ENCODE measurements at regions not wholly inside any gene's neighbourhood (a gene's known extent, or its start where the extent isn't known, plus 50 kb on each side); places are given as distances from the start of the nearest gene placed in this dataset.

DNA sequence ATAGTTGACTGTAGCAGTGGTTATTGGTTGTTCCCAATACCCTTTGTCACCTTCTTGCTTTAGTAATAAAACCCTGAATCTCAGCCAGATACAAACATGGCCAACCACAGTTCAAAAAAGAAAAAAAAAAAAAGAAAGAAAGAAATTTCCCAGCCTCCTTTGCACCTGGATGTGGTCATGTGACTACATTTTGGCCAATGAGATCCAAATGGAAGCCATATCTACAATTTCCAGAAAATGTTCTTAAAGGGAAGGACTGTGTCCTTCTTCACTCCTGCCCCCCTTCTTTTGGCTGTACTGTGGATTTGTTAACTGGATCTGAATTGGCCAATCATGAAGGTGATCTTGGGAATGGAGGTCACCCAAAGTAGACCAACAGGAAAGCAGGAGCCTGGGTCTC lies 141.9 kb downstream of the SOX9 start:
- Histone ChIP-seq H3K9ac (ENCODE audit: low read depth in 1 of 2, low read length in 2 of 2) (no peak overlapping the region), H3K27ac (ENCODE audit: low read depth in 1 of 2, low read length in 2 of 2) (no peak overlapping the region), H3K4me3 (ENCODE audit: low read depth in 1 of 3, low read length in 3 of 3) (no peak overlapping the region), H3K4me1 (ENCODE audit: control insufficient read depth in 4 of 4, insufficient read depth in 4 of 4, low read length in 3 of 4) (no peaks in the 10 kb centered on the region), H3K36me3 (ENCODE audit: control insufficient read depth in 4 of 4, insufficient read depth in 3 of 4, low read depth in 1 of 4, low read length in 3 of 4) (no peaks in the 10 kb centered on the region), H3K27me3 (ENCODE audit: control insufficient read depth in 4 of 4, insufficient read depth in 4 of 4, low read length in 3 of 4) (peaks cover 0 to 14% (median 0%) of the 10 kb centered on the region in 4 donors), H3K9me3 (ENCODE audit: control insufficient read depth in 4 of 4, low read length in 3 of 4) (peaks cover 0 to 5% (median 0%) of the 10 kb centered on the region in 4 donors)
- TF ChIP-seq ZBTB33 (IDR thresholded peaks at IDR 0.05) (no peak), RXRA (IDR thresholded peaks at IDR 0.05) (no peak), ATF3 (IDR thresholded peaks at IDR 0.05) (no peak), FOXA2 (IDR thresholded peaks at IDR 0.05) (no peak), RAD21 (IDR thresholded peaks at IDR 0.05) (no peak), TAF1 (conservative IDR thresholded peaks at IDR 0.05) (no peak), NR2F2 (IDR thresholded peaks at IDR 0.05) (no peak), REST (IDR thresholded peaks at IDR 0.05) (no peak), FOXA1 (IDR thresholded peaks at IDR 0.05) (no peak), MAX (IDR thresholded peaks at IDR 0.05) (no peak), EGR1 (IDR thresholded peaks at IDR 0.05; ENCODE audit: low read depth in 2 of 2) (no peak), HNF4A (conservative IDR thresholded peaks at IDR 0.05) (no peak), JUND (IDR thresholded peaks at IDR 0.05) (no peak), YY1 (IDR thresholded peaks at IDR 0.05) (no peak), SP1 (IDR thresholded peaks at IDR 0.05) (no peak)
- DNase-seq (ENCODE audit: low spot score): no peak

- Histone ChIP-seq H3K27me3 (ENCODE audit: control insufficient read depth in 4 of 4, insufficient read depth in 4 of 4, low read length in 3 of 4) (peaks cover 0 to 14% (median 0%) of the 10 kb centered on the region in 4 donors), H3K27ac (ENCODE audit: low read depth in 1 of 2, low read length in 2 of 2) (no peak overlapping the region), H3K4me3 (ENCODE audit: low read depth in 1 of 3, low read length in 3 of 3) (no peak overlapping the region), H3K9me3 (ENCODE audit: control insufficient read depth in 4 of 4, low read length in 3 of 4) (peaks cover 0 to 5% (median 0%) of the 10 kb centered on the region in 4 donors), H3K9ac (ENCODE audit: low read depth in 1 of 2, low read length in 2 of 2) (no peak overlapping the region), H3K36me3 (ENCODE audit: control insufficient read depth in 4 of 4, insufficient read depth in 3 of 4, low read depth in 1 of 4, low read length in 3 of 4) (no peaks in the 10 kb centered on the region), H3K4me1 (ENCODE audit: control insufficient read depth in 4 of 4, insufficient read depth in 4 of 4, low read length in 3 of 4) (no peaks in the 10 kb centered on the region)
- no peak for DNase-seq (ENCODE audit: low spot score)
- 78% methylated on average over 4 of the region's 4 CpGs for WGBS
- TF ChIP-seq, protein P1, sequence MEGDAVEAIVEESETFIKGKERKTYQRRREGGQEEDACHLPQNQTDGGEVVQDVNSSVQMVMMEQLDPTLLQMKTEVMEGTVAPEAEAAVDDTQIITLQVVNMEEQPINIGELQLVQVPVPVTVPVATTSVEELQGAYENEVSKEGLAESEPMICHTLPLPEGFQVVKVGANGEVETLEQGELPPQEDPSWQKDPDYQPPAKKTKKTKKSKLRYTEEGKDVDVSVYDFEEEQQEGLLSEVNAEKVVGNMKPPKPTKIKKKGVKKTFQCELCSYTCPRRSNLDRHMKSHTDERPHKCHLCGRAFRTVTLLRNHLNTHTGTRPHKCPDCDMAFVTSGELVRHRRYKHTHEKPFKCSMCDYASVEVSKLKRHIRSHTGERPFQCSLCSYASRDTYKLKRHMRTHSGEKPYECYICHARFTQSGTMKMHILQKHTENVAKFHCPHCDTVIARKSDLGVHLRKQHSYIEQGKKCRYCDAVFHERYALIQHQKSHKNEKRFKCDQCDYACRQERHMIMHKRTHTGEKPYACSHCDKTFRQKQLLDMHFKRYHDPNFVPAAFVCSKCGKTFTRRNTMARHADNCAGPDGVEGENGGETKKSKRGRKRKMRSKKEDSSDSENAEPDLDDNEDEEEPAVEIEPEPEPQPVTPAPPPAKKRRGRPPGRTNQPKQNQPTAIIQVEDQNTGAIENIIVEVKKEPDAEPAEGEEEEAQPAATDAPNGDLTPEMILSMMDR (IDR thresholded peaks at IDR 0.05; ENCODE audit: low read depth, low read length, missing input control): no peak
- TF ChIP-seq RAD21 (IDR thresholded peaks at IDR 0.05) (no peak), FOXA1 (IDR thresholded peaks at IDR 0.05) (no peak), EGR1 (IDR thresholded peaks at IDR 0.05; ENCODE audit: low read depth in 2 of 2) (no peak), ZBTB33 (IDR thresholded peaks at IDR 0.05) (no peak), RXRA (IDR thresholded peaks at IDR 0.05) (no peak), ATF3 (IDR thresholded peaks at IDR 0.05) (no peak), HNF4G (IDR thresholded peaks at IDR 0.05) (no peak), NR2F2 (IDR thresholded peaks at IDR 0.05) (no peak), GABPA (IDR thresholded peaks at IDR 0.05 in 1 of 2, conservative IDR thresholded peaks at IDR 0.05 in 1 of 2) (no peak), MAX (IDR thresholded peaks at IDR 0.05) (no peak)
Measured at GRCh38 chr17:72264682-72265405, 144.0 kb downstream of the SOX9 start.

Data from liver (tissue), 8 donors.